NOMO-1 (cell line): ENCODE measurements at regions not wholly inside any gene's neighbourhood (a gene's known extent, or its start where the extent isn't known, plus 50 kb on each side); places are given as distances from the start of the nearest gene placed in this dataset.

Experiments
- DNase-seq, 2 experiments: peaks; one replicate each; lab custom pipeline; 2025; ENCODE audit not compliant: unreplicated experiment in 2 of 2; lab: John Stamatoyannopoulos, UW

- no peak for DNase-seq
These were observed 58.9 kb upstream of the LINGO1 start for GRCh38 chr15:77691607-77692006.

GRCh38 chr15:77689821-77690220 lies 57.1 kb upstream of the LINGO1 start:
- no peak for DNase-seq

- peak in 1 of 2 experiments; percentile 14 for DNase-seq
These were observed 56.0 kb upstream of the LINGO1 start for GRCh38 chr15:77688693-77689092.

GRCh38 chr15:77688266-77688665 lies 55.6 kb upstream of the LINGO1 start:
- DNase-seq: no peak

GRCh38 chr15:77685082-77685815 lies 52.5 kb upstream of the LINGO1 start:
- DNase-seq: no peak

GRCh38 chr15:77684341-77685081 lies 51.8 kb upstream of the LINGO1 start:
- DNase-seq: no peak

- no peak for DNase-seq
These were observed 49.9 kb upstream of the LINGO1 start for GRCh38 chr15:77682564-77682963.
